SK-N-MC (cell line): ENCODE measurements at regions not wholly inside any gene's neighbourhood (a gene's known extent, or its start where the extent isn't known, plus 50 kb on each side); places are given as distances from the start of the nearest gene placed in this dataset.

Experiments used
- EZH2 ChIP-seq: fragments of 200-600 bp; sonication (generic); IDR thresholded peaks from one replicate; pipeline ENCODE4 v1.6.1; 2017; ENCODE audit warnings: antibody characterized with exemption
- FOXP2 ChIP-seq: optimal IDR thresholded peaks from 2 replicates; pipeline ENCODE3; 2011; ENCODE audit warnings: mild to moderate bottlenecking, moderate library complexity; ENCODE audit not compliant: insufficient read depth; ENCODE audit errors: extremely low read length, control extremely low read depth
- POLR2AphosphoS5 ChIP-seq: IDR thresholded peaks from 2 replicates; pipeline ENCODE4 v1.6.1; 2012; ENCODE audit warnings: mild to moderate bottlenecking, low read depth, low read length, borderline replicate concordance

DNA sequence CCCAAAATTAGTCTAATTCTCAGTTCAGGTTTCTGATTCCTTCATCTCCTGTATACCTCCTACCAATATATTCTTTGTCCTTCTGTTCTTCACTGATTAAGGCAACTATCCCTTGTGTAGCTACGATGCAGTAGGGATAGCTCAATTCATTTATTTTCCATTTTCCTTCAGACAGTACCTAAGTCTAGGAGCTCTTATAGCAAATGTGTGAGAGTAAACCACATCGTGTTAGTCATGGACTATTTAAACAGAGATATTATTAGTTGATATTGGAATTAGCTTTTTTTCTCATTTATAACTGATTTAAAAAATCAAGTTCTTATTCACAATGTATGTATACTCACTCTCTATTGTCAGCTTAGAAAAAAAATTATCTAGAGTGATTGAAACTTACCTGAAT is 900.0 kb downstream of the JRKL start:
- no peak for TF ChIP-seq POLR2AphosphoS5
- TF ChIP-seq EZH2, result no peak
- TF ChIP-seq FOXP2, result no peak
